GM12873 (cell line): ENCODE measurements at regions not wholly inside any gene's neighbourhood (a gene's known extent, or its start where the extent isn't known, plus 50 kb on each side); places are given as distances from the start of the nearest gene placed in this dataset.

Experiments used
- CTCF ChIP-seq: IDR thresholded peaks from 2 replicates; pipeline ENCODE4 v1.5.1; 2012; ENCODE audit warnings: low read depth, mild to moderate bottlenecking, moderate library complexity, low read length, control low read depth; ENCODE audit not compliant: insufficient read depth; ENCODE audit errors: missing control alignments

- no peak for TF ChIP-seq CTCF
Measured at GRCh38 chr12:16669756-16670155, 63.8 kb upstream of the LMO3 start.

GRCh38 chr12:16668198-16668597 lies 62.2 kb upstream of the LMO3 start:
- TF ChIP-seq CTCF: no peak

- TF ChIP-seq CTCF: no peak
Measured at GRCh38 chr12:16658699-16659098, 52.7 kb upstream of the LMO3 start.
